ENCODE measurements at regions not wholly inside any gene's neighbourhood (a gene's known extent, or its start where the extent isn't known, plus 50 kb on each side); places are given as distances from the start of the nearest gene placed in this dataset.

DNA sequence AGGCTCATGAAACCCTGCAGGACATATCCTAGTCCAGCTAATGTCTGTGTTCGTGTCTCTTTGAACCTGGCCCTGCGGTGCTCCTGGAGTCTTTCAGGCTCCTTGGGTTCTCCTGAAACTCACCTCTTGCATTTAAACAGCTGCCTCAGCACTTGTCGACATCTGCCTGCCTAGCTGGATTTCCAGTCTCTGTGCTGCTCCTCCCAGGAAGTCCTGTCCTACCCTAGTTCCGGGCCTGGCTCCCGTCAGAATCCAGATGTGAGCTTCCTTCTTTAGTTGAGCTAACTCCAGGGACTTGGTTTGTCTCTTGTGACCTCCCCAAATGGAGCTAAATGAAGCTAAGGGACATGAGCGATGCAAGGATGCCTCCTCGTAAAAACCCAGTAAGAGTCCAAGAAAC lies 155.2 kb upstream of the PIRT start:
- TF ChIP-seq, protein P1, sequence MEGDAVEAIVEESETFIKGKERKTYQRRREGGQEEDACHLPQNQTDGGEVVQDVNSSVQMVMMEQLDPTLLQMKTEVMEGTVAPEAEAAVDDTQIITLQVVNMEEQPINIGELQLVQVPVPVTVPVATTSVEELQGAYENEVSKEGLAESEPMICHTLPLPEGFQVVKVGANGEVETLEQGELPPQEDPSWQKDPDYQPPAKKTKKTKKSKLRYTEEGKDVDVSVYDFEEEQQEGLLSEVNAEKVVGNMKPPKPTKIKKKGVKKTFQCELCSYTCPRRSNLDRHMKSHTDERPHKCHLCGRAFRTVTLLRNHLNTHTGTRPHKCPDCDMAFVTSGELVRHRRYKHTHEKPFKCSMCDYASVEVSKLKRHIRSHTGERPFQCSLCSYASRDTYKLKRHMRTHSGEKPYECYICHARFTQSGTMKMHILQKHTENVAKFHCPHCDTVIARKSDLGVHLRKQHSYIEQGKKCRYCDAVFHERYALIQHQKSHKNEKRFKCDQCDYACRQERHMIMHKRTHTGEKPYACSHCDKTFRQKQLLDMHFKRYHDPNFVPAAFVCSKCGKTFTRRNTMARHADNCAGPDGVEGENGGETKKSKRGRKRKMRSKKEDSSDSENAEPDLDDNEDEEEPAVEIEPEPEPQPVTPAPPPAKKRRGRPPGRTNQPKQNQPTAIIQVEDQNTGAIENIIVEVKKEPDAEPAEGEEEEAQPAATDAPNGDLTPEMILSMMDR (IDR thresholded peaks at IDR 0.05 in 4 of 5, conservative IDR thresholded peaks at IDR 0.05 in 1 of 5) = no peak
- TF ChIP-seq POLR2A (IDR thresholded peaks at IDR 0.05) = no peak

All from gastrocnemius medialis (tissue), 4 donors.